ENCODE measurements at regions not wholly inside any gene's neighbourhood (a gene's known extent, or its start where the extent isn't known, plus 50 kb on each side); places are given as distances from the start of the nearest gene placed in this dataset.

DNA sequence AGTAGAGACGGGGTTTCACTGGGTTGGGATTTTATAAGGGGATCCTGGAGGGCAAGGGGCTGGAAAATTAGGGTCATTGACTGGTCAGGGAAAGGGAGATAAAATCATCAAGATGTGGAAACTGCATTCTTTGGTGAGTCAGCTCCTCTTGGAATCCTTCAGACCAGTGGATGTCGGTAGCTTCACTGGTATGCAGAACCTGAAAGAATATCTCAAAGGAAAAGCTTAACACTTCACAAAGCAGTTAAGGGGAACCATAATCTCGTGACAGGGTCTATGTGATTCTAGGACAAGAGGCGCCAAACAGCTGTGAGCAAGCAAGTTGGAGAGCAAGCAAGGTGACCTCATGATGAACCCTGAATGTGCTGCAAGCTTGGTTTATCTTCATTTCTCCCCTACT is 634.7 kb upstream of the AUTS2 start:
- ATAC-seq (peak in 1 of 4 donors; percentile 56), DNase-seq (no peak), FAIRE-seq (no peak)
- intact Hi-C loops (cut with DNase I) = no loop called here
- 58 to 73% methylated on average over 4 of the region's 4 CpGs for WGBS, 2 donors
- no peaks in the 10 kb centered on the region for H3K4me1 ChIP-seq
- no peaks in the 10 kb centered on the region for H3K27me3 ChIP-seq
- H3K27ac ChIP-seq = no peak overlapping the region
- no peaks in the 10 kb centered on the region for H3K9me3 ChIP-seq
- no peak overlapping the region for H3K4me3 ChIP-seq
- H3K36me3 ChIP-seq = no peaks in the 10 kb centered on the region
- no peak for TF ChIP-seq CTCF (IDR thresholded peaks at IDR 0.05)

GRCh38 chr7:68964060-68964459 is 634.2 kb upstream of the AUTS2 start:
- Histone ChIP-seq H3K4me3 (no peak overlapping the region), H3K27me3 (no peaks in the 10 kb centered on the region), H3K9me3 (no peaks in the 10 kb centered on the region), H3K27ac (no peak overlapping the region), H3K4me1 (no peaks in the 10 kb centered on the region), H3K36me3 (no peaks in the 10 kb centered on the region)
- no peak for TF ChIP-seq CTCF (IDR thresholded peaks at IDR 0.05)
- FAIRE-seq (no peak), DNase-seq (no peak), ATAC-seq (peak in 1 of 4 donors; percentile 30)
- intact Hi-C loops (cut with DNase I) = no loop called here

DNA sequence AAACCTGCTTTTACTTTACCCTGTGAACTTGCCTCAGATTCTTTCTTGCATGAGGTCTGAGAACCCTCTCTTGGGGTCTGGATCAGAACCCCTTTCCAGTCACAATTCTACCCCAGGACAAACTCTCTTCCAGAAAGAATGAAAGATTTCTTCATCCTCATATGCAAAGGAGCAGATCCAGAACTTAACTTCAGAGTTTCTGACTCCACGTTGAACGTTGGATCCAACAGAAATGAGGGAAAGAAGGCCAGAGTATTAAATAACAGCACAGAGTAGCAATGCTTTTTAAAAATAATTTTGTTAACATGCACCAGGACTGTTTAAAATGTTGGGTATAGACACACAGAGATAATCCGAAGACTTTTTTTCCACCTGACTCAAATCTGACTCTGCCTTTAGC is 632.9 kb upstream of the AUTS2 start:
- H3K36me3 ChIP-seq = no peaks in the 10 kb centered on the region
- ATAC-seq = no peak
- no peak overlapping the region for H3K27ac ChIP-seq
- TF ChIP-seq CTCF (IDR thresholded peaks at IDR 0.05) = no peak
- no peak for DNase-seq
- FAIRE-seq = no peak
- 65 to 75% methylated on average over 3 of the region's 3 CpGs for WGBS, 2 donors
- H3K9me3 ChIP-seq = no peaks in the 10 kb centered on the region
- H3K4me1 ChIP-seq = no peaks in the 10 kb centered on the region
- no peaks in the 10 kb centered on the region for H3K27me3 ChIP-seq
- intact Hi-C loops (cut with DNase I) = no loop called here
- no peak overlapping the region for H3K4me3 ChIP-seq

DNA sequence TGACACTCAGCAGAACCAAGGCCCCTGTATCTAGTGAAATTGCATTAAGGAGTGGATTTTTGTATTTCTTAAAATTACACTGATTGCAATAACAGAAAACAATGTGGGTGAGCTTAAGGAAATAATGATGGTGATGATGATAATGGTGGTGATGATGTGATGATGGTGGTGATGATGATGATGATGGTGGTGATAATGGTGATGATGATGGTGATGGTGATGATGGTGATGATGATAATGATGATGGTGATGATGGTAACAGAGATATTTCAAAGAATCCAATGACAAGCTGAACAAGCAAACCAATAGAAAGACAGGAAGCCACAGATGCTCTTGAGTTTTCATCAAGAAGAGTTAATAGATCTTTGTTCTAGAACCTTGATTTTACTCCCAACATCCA is 630.7 kb upstream of the AUTS2 start:
- no peak for TF ChIP-seq CTCF (IDR thresholded peaks at IDR 0.05)
- no peaks in the 10 kb centered on the region for H3K27me3 ChIP-seq
- no peaks in the 10 kb centered on the region for H3K9me3 ChIP-seq
- H3K4me3 ChIP-seq = no peak overlapping the region
- no peaks in the 10 kb centered on the region for H3K36me3 ChIP-seq
- ATAC-seq = no peak
- no peak for FAIRE-seq
- no peak for DNase-seq
- no peak overlapping the region for H3K27ac ChIP-seq
- intact Hi-C loops (cut with DNase I) = no loop called here
- H3K4me1 ChIP-seq = no peaks in the 10 kb centered on the region

DNA sequence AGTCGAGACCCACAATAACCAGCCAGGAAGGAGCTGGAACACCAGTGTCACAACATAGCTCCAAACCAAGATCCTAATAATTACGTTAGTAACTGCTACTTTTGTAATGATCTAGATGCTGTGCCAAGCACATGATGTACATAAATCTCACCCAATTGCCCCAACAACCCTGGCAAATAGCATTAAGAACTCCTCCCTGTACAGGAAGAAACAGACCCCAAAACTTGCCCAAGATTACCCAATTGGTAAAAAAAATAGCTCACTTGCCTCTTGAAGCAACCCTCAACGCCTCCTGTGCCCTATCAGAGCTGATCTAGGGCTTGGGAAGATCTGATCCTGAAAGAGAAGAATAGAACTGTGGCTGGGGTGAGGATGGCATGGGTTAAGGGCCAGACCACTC is 628.7 kb upstream of the AUTS2 start:
- TF ChIP-seq CTCF (IDR thresholded peaks at IDR 0.05) = no peak
- H3K9me3 ChIP-seq = no peaks in the 10 kb centered on the region
- no peaks in the 10 kb centered on the region for H3K27me3 ChIP-seq
- no peaks in the 10 kb centered on the region for H3K36me3 ChIP-seq
- H3K27ac ChIP-seq = no peak overlapping the region
- ATAC-seq = no peak
- intact Hi-C loops (cut with DNase I) = no loop called here
- H3K4me3 ChIP-seq = no peak overlapping the region
- no peaks in the 10 kb centered on the region for H3K4me1 ChIP-seq
- FAIRE-seq = no peak
- WGBS, 2 donors = 81 to 84% methylated on average over 3 of the region's 3 CpGs
- DNase-seq = no peak

All from pancreas (tissue), 10 donors.